BLaER1 (cell line): ENCODE measurements at regions not wholly inside any gene's neighbourhood (a gene's known extent, or its start where the extent isn't known, plus 50 kb on each side); places are given as distances from the start of the nearest gene placed in this dataset.
A peak's percentile ranks its signal among the peaks of the same experiment; 100 is the strongest.

Experiments used
- H3K27ac ChIP-seq: shearing (Covaris generic); formaldehyde crosslinking; 2 replicates; pipeline ENCODE4 v1.8.1; 2022
- H3K27me3 ChIP-seq: shearing (Covaris generic); formaldehyde crosslinking; 2 replicates; pipeline ENCODE4 v1.8.1; 2022
- H3K36me3 ChIP-seq: shearing (Covaris generic); formaldehyde crosslinking; 2 replicates; pipeline ENCODE4 v1.8.1; 2022
- H3K4me1 ChIP-seq: shearing (Covaris generic); formaldehyde crosslinking; 2 replicates; pipeline ENCODE4 v1.8.1; 2022
- H3K4me2 ChIP-seq: shearing (Covaris generic); formaldehyde crosslinking; 2 replicates; pipeline ENCODE4 v1.8.1; 2022
- H3K4me3 ChIP-seq: shearing (Covaris generic); formaldehyde crosslinking; 2 replicates; pipeline ENCODE4 v1.8.1; 2022
- H3K9ac ChIP-seq: shearing (Covaris generic); formaldehyde crosslinking; 2 replicates; pipeline ENCODE4 v1.8.1; 2022
- H3K9me3 ChIP-seq: shearing (Covaris generic); formaldehyde crosslinking; 2 replicates; pipeline ENCODE4 v1.8.1; 2022
- H4K20me1 ChIP-seq: shearing (Covaris generic); formaldehyde crosslinking; 2 replicates; pipeline ENCODE4 v1.8.1; 2022
- Cebpa-rat ChIP-seq: shearing (Covaris generic); IDR thresholded peaks from 2 replicates; pipeline ENCODE4 v1.8.1; 2022

DNA sequence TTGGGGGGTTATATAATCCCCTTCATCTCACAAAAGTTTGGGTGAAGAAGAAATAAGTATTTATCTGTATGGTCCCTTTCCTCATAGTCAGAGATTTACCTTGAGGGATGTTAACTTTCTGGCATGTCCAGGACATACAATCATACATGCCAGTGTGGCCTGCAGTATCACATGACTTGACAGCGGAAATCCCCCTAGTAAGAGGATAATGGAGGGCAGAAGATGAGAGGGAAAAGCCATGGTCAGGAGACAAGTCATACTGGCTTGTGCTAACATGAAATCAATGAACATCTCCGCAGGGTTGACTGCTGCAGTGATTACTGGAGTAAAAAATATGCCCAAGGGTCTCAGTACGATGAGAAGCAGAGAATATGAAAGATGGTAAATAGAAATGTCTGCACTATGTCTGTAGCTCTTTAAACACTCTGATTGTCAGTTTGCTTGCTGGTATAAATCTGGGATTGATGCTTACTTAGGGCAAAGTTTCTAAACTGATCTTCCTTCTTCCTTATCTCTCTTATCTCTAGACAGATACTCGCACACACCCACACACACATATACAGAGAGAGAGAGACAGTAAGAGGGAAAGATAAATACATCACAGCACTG lies 1385.6 kb upstream of the ADGRL3 start:
- no peak for TF ChIP-seq Cebpa-rat
- Histone ChIP-seq H3K27me3 (no peaks in the 10 kb centered on the region), H3K9me3 (no peaks in the 10 kb centered on the region), H3K9ac (no peak overlapping the region), H3K36me3 (no peaks in the 10 kb centered on the region), H3K27ac (no peak overlapping the region), H3K4me1 (no peaks in the 10 kb centered on the region), H3K4me2 (no peak overlapping the region), H4K20me1 (no peaks in the 10 kb centered on the region), H3K4me3 (no peak overlapping the region)

GRCh38 chr4:59818656-59819055 lies 1381.5 kb upstream of the ADGRL3 start:
- no peak for TF ChIP-seq Cebpa-rat
- Histone ChIP-seq H4K20me1 (no peaks in the 10 kb centered on the region), H3K4me3 (peak overlapping the region; percentile 59), H3K36me3 (no peaks in the 10 kb centered on the region), H3K9me3 (no peaks in the 10 kb centered on the region), H3K9ac (peak overlapping the region; percentile 51; the same call in 1 of the 2 replicates), H3K27me3 (no peaks in the 10 kb centered on the region), H3K27ac (peak overlapping the region; percentile 67), H3K4me1 (no peaks in the 10 kb centered on the region), H3K4me2 (peak overlapping the region; percentile 69)

- Histone ChIP-seq H3K36me3 (no peaks in the 10 kb centered on the region), H4K20me1 (no peaks in the 10 kb centered on the region), H3K4me2 (no peak overlapping the region), H3K9me3 (no peaks in the 10 kb centered on the region), H3K9ac (no peak overlapping the region), H3K27me3 (no peaks in the 10 kb centered on the region), H3K27ac (no peak overlapping the region), H3K4me3 (no peak overlapping the region), H3K4me1 (no peaks in the 10 kb centered on the region)
- TF ChIP-seq Cebpa-rat: no peak
Observed at GRCh38 chr4:59823311-59823710, 1376.8 kb upstream of the ADGRL3 start.

DNA sequence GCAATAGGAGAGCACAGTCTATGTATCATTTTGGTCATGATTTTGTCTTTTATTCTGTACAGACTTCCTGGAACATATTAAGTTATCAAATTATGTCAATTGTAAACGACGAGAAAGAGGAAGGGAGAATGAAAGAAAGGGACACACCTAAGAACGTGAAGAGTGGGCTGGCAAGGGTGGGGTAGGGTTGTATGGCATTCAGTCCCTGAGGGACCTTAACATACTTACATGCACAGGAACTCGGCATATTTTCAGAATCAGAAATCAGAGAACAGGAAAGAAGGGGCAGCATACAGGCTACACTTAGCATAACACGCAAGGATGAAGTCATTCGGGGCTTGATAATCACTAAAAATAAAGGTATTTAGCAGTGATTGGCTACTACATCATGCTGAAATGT lies 1375.0 kb upstream of the ADGRL3 start:
- no peak overlapping the region for H3K4me3 ChIP-seq
- no peak overlapping the region for H3K4me2 ChIP-seq
- H3K4me1 ChIP-seq: no peaks in the 10 kb centered on the region
- no peaks in the 10 kb centered on the region for H3K27me3 ChIP-seq
- TF ChIP-seq Cebpa-rat: no peak
- H3K36me3 ChIP-seq: no peaks in the 10 kb centered on the region
- H3K27ac ChIP-seq: no peak overlapping the region
- H4K20me1 ChIP-seq: no peaks in the 10 kb centered on the region
- no peaks in the 10 kb centered on the region for H3K9me3 ChIP-seq
- H3K9ac ChIP-seq: no peak overlapping the region

DNA sequence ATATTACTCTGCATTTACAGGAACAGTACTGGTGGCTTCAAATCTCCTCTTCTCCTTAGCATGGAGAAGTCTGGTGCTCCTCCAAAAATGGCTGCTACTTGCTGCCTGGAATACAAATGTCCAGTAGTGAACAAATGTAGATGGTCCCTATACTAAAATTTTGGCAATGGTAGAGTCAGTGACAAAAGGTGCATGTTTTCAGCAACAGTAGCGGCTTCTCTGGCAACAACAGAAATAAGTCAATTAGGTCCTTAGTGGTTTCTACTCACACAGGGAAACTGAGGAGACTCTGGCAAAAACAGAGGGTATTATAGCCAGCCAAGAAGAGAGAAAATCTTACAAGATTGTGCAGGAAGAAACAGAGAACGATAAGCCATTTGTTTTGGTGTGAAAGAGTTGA lies 1368.4 kb upstream of the ADGRL3 start:
- H3K4me3 ChIP-seq: no peak overlapping the region
- no peak overlapping the region for H3K4me2 ChIP-seq
- no peaks in the 10 kb centered on the region for H3K4me1 ChIP-seq
- no peaks in the 10 kb centered on the region for H3K27me3 ChIP-seq
- no peak for TF ChIP-seq Cebpa-rat
- H3K9ac ChIP-seq: no peak overlapping the region
- H3K9me3 ChIP-seq: no peaks in the 10 kb centered on the region
- H4K20me1 ChIP-seq: no peaks in the 10 kb centered on the region
- H3K36me3 ChIP-seq: no peaks in the 10 kb centered on the region
- no peak overlapping the region for H3K27ac ChIP-seq

DNA sequence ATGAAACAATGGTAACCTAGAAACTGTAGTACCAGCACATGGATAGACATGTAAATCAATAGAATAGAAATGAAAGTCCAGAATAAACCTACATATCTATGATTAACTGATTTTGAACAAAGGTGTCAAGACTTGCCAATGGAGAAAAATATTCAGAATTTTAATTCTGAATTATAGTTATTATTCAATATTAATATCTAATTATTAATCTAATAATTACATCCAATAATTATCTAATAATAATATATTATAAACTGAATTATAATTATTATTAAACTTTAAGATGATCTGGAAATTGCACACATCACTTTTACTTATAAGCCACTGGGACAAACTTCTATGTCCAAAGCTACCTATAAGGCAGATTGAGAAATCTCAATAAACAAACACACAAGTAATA lies 1365.2 kb upstream of the ADGRL3 start:
- no peak for TF ChIP-seq Cebpa-rat
- Histone ChIP-seq H3K4me1 (no peaks in the 10 kb centered on the region), H3K4me2 (no peak overlapping the region), H3K27ac (no peak overlapping the region), H3K9ac (no peak overlapping the region), H3K9me3 (no peaks in the 10 kb centered on the region), H3K36me3 (no peaks in the 10 kb centered on the region), H4K20me1 (no peaks in the 10 kb centered on the region), H3K4me3 (no peak overlapping the region), H3K27me3 (no peaks in the 10 kb centered on the region)

- Histone ChIP-seq H3K4me1 (no peaks in the 10 kb centered on the region), H3K9me3 (no peaks in the 10 kb centered on the region), H3K9ac (no peak overlapping the region), H3K27me3 (no peaks in the 10 kb centered on the region), H4K20me1 (no peaks in the 10 kb centered on the region), H3K4me3 (no peak overlapping the region), H3K36me3 (no peaks in the 10 kb centered on the region), H3K27ac (no peak overlapping the region), H3K4me2 (no peak overlapping the region)
- TF ChIP-seq Cebpa-rat: no peak
Observed at GRCh38 chr4:59837751-59838150, 1362.4 kb upstream of the ADGRL3 start.

DNA sequence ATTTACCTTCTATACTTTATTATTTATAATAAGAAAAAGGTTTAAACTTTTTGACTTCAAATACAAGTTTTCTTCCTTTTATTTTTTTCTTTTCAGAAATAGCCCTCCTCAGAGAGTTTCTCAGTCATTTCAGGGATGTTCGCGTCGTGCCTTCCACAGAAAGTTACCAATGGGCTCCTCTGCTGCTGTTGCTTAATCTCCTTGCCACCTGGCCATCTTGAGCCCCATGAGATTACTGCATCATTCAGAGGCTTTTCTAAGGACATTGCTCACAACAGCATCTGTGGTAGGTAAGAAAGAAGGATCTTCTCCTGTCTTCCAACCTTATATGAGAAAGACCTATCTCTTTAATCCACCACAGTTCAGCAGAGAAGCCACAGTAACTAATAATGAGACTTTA lies 1361.9 kb upstream of the ADGRL3 start:
- no peak overlapping the region for H3K27ac ChIP-seq
- TF ChIP-seq Cebpa-rat: no peak
- no peak overlapping the region for H3K4me2 ChIP-seq
- no peak overlapping the region for H3K9ac ChIP-seq
- H3K4me1 ChIP-seq: no peaks in the 10 kb centered on the region
- H3K4me3 ChIP-seq: no peak overlapping the region
- no peaks in the 10 kb centered on the region for H3K36me3 ChIP-seq
- no peaks in the 10 kb centered on the region for H3K27me3 ChIP-seq
- no peaks in the 10 kb centered on the region for H3K9me3 ChIP-seq
- no peaks in the 10 kb centered on the region for H4K20me1 ChIP-seq

- H3K4me2 ChIP-seq: no peak overlapping the region
- H3K36me3 ChIP-seq: no peaks in the 10 kb centered on the region
- H3K4me3 ChIP-seq: no peak overlapping the region
- no peaks in the 10 kb centered on the region for H3K27me3 ChIP-seq
- no peaks in the 10 kb centered on the region for H3K9me3 ChIP-seq
- no peaks in the 10 kb centered on the region for H3K4me1 ChIP-seq
- no peak overlapping the region for H3K27ac ChIP-seq
- H3K9ac ChIP-seq: no peak overlapping the region
- TF ChIP-seq Cebpa-rat: no peak
- no peaks in the 10 kb centered on the region for H4K20me1 ChIP-seq
Observed at GRCh38 chr4:59841698-59842097, 1358.4 kb upstream of the ADGRL3 start.

GRCh38 chr4:59848457-59848856 lies 1351.7 kb upstream of the ADGRL3 start:
- Histone ChIP-seq H3K27me3 (no peaks in the 10 kb centered on the region), H3K36me3 (no peaks in the 10 kb centered on the region), H3K4me3 (no peak overlapping the region), H3K9me3 (no peaks in the 10 kb centered on the region), H3K4me2 (no peak overlapping the region), H3K9ac (no peak overlapping the region), H4K20me1 (no peaks in the 10 kb centered on the region), H3K27ac (no peak overlapping the region), H3K4me1 (no peaks in the 10 kb centered on the region)
- TF ChIP-seq Cebpa-rat: no peak
